Hematopoietic multipotent progenitor cell treated with erythropoietin and hydrocortisone succinate and interleukin-3 and kit ligand, for 8 days (in vitro differentiated cells): ENCODE measurements at regions not wholly inside any gene's neighbourhood (a gene's known extent, or its start where the extent isn't known, plus 50 kb on each side); places are given as distances from the start of the nearest gene placed in this dataset.
"Not testable (repeated sequence)": the region's sequence is repeated elsewhere in the genome, so short reads cannot be mapped to it uniquely, and the experiment has no call there.

ENCODE experiments used
- DNase-seq: peaks from one replicate; pipeline ENCODE4 v3.0.0-alpha.2; 2015

DNA sequence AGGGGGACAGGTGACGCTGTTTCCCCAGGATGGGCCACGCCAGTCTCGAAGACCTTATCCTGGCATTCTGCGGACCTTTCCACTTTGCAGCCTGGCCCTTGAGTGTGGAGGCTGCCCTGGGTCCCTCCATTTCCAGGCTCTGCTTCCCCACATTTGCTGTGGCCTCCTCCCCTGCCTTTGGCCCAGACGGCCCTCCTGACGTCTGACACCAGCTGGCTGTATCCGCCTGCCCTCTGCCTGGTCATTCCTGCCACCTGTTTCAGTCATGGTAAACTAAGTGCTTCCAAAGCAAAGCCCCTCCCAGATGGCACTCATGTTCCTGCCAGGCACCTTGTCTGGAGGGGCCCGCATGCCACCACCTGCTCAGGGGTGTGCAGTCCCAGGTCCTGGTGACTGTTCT, 95.1 kb downstream of the ASB1 start:
- no peak for DNase-seq

DNA sequence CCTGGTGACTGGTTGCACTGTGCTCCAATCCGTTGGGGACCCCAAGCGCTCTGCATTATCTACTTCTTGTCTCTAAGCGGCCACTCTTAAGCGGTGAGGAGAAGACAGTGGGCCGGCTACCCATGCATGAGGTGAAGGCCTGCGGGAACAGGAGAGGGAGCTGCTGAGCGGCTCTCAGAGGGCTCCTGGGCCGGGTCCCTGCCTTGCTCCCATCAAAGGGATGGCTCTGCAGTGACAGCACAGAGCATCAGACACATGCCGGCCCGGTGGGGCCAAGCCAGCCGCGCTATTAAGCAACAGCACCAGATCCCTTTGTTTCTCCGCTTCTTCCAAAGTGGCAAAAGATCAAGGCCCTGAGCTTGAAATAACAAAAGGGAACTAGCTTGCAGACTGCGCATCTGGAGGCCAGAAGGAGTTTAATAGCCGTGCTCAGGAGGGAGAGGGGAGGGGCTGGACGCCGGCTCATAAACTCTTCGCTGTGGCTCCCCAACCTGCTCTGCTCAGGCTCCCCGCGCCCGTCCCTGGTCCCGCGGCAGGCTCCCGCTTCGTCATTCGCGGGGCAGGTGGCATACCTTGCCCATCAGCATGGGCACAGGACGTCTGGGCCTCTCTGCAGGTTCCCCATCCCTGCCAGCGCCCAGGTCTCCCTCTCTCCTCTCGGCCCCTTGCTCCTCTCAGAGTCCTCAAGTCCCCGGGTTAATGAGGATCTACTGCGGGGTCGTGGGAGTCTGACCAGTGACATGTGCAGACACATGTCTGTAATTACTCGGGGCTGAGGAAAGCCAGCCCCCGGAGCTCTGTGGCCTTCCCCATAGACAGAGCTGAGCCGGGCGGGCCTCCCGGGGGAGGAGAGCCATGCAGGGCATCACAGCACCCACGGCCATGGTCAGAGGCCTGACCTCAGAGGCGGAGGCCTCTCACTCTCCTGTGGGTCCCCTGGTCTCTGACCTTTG, 96.7 kb downstream of the ASB1 start:
- DNase-seq, result no peak

DNA sequence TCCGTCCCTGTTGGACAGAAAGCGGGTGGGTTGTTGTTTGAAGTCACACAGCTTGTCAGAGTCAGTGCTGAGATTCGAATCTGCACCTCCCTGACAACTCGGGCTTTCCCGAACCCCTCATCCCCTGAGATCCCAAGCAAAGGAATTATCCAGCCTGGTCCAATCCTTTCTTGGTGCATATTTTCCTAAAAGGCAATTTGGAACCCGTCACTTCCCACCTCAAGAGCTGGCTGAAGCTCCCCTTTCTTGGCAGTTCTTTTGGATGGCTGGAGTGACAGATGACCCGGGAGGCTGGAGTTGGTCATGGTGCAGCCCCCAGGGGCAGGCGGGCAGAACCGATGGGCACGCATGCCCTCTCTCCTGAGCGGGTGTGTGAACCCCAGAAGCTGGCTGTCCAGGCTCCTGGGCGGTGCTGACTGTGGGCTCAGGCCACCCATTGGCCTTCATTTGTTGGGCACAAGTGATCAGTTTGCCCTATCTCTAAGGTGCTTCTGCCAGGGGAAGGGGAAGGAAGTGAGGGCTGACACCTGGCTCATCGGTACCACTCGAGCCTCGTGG, 97.8 kb downstream of the ASB1 start:
- no peak for DNase-seq

DNA sequence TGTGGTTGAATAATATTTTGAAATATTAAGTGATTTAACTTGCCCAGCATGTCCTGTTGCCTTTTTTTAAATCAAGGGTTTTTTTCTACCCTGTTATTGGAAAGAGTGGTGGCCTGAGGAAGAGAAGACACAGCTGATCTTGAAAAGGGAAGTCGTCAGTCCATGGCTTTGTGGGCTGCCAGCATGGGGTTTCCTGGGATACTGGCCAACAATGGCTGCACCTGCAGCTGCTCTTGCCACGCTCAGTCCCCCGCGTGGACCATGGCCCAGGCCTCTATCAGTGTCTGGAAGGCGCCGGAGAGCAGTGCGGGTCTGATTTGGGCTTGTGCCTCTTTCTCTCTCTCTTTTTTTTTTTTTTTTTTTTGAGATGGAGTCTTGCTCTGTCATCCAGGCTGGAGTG, 99.3 kb downstream of the ASB1 start:
- no peak for DNase-seq

DNA sequence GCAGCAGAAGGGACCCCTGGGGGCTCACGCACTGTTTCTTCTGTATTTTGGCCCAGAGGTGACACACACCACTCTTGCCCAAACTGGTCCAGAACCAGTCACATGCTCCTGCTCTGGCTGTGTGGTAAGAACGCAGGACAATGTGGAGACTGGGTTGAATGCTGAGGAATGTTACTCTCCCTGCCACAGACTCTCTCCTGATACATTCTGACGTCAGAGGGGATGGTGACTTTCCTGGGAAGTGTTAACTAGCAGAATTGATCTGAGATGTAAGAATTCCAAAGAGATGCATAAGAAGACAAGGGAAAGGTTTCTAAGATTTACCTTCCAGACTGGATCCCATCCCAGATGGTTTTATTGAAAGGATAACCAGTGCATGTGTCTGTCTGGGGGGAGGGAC, 100.8 kb downstream of the ASB1 start:
- DNase-seq, result no peak

DNA sequence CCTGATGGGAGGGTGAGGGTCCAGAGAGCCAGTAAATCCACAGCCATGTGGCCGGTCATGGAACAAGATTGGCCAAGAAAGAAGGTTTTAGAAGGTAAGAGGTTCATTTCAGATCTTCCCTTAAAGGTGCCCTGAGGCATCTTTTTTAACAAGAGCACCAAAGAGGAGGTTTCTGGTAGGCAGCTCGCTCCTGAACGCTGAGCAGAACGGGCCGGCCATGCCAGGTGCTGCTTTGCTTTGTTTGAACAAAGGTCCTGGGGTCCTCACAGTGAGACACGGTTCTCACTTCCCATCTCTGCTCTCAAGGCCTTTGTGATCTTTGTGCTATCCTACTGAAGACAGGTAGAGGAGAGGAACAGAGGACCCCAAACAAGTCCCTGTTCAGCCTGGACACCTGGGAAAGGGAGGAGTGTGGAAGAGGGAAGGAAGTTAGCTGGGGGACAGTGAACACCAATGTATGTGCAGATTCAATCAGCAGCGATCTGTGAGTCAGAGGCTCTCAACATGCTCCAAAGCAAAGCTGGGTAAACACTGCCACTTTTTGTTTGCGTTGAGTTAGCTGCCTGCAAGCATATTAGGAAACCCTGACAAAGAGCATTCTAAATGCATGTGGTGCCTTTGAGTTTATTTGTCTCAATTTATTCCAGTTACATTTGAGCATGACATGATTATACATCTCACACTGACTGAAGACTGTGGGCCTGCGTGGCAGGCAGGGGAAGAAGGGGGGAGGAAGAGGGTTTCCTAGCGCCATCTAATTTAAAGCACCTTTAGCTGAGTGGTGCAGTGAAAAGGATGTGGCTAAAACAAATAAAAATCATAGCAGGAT, 102.4 kb downstream of the ASB1 start:
- DNase-seq, result no peak

DNA sequence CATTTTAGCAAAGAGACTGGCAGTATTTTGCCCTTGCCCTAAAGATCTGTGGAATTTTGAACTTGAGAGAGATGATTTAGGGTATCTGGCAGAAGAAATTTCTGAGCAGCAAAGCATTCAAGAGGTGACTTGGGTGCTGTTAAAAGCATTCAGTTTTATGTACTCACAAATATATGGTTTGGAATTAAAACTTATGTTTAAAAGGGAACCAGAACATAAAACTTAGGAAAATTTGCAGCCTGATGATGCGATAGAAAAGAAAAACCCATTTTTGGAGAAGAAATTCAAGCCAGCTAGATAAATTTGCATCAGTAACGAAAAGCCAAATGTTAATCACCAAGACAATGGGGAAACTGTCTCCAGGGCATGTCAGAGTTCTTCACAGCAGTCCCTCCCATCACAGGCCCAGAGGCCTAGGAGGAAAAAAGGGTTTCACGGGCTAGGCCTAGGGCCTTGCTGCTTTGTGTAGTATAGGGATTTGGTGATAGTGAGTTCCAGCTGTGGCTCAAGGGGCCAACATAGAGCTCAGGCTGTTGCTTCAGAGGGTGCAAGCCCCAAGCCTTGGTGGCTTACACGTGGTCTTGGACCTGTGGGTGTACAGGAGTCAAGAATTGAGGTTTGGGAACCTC, 104.4 kb downstream of the ASB1 start:
- DNase-seq, result not testable (repeated sequence)

DNA sequence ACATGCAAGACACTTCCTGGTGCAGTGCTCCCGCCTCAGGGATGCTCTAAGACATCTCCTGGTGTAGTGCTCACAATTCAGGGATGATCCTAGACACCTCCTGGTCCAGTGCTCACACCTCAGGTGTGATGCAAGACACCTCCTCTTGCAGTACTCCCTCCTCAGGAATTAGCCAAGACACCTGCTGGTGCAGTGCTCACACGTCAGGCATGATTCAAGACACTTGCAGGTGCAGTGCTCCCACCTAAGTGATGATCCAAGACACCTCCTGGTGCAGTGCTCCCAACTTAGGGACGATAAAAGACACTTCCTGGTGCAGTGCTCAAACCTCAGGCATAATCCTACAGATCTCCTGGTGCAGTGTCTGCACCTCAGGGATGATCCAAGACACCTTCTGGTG, 117.0 kb downstream of the ASB1 start:
- DNase-seq, result not testable (repeated sequence)

DNA sequence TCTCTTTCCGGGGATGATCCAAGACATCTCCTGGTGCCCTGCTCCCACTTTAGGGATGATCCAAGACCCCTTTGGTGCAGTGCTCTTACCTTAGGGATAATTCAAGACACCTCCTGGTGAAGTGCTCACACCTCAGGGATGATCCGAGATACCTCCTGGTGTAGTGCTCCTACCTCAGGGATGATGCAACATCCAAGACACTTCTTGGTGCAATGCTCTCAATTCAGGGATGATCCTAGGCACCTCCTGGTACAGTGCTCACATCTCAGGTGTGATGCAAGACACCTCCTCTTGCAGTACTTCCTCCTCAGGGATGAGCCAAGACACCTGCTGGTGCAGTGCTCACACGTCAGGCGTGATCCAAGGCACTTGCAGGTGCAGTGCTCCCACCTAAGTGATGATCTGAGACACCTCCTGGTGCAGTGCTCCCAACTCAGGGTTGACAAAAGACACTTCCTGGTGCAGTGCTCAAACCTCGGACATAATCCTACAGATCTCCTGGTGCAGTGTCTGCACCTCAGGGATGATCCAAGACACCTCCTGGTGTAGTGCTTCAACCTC, 122.3 kb downstream of the ASB1 start:
- DNase-seq, result no peak

DNA sequence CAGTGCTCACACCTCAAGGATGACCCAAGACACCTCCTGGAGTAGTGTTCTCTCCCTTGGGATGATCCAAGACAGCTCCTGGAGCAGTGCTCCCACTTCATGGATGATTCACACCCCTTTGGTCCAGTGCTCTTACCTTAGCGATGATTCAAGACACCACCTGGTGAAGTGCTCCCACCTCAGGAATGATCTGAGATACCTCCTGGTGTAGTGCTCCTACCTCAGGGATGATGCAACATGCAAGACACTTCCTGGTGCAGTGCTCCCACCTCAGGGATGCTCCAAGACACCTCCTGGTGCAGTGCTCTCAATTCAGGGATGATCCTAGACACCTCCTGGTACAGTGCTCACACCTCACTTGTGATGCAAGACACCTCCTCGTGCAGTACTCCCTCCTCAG, 123.1 kb downstream of the ASB1 start:
- no peak for DNase-seq

DNA sequence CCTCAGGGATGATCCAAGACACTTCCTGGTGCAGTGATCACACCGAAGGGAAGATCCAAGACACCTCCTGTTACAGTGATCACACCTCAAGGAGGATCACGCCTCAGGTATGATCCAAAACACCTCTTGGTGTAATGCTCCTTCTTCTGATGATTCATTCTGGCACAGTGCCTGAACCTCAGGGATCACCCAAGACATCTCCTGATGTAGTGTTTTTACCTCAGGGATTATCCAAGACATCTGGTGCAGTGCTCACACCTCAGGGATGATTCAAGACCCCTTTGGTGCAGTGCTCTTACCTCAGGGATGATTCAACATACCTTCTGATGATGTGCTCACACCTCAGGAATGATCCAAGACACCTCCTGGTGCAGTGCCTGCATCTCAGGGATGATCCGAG, 124.4 kb downstream of the ASB1 start:
- no peak for DNase-seq

DNA sequence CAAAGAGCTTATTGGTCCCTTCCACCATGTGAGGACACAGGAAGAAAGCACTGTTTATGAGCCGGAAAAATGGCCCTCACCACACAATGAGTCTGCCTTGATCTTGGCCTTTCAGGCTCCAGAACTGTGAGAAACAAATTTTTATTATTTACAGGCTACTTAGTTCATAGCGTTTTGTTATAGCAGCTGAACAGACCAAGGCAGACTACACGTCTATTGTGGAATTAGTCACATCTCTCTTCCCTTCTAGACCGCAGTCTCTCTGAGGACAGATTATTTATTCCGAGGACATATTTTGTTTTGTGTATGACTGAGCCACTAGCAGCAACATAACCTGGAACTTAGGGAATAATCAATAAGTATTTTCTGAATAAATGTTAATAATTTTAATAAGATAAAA, 125.5 kb downstream of the ASB1 start:
- DNase-seq, result no peak

DNA sequence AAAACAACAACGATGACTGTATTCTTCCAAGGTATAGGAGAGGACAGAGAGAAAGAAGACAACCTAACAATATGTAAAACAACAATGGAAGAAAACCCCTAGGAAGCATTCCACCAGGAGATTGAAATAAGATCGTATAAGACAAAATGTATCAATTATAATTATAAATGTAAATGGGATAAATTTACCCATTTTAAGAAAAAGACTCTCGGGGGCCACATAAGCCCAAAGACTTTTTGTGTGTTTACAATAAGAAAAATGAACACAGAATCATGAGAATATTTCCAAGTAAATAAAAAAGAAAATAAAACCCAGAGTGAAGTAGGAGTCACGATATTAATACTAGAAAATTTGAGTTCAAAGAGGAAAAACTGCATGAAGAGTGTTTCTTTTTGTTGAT, 126.4 kb downstream of the ASB1 start:
- no peak for DNase-seq

DNA sequence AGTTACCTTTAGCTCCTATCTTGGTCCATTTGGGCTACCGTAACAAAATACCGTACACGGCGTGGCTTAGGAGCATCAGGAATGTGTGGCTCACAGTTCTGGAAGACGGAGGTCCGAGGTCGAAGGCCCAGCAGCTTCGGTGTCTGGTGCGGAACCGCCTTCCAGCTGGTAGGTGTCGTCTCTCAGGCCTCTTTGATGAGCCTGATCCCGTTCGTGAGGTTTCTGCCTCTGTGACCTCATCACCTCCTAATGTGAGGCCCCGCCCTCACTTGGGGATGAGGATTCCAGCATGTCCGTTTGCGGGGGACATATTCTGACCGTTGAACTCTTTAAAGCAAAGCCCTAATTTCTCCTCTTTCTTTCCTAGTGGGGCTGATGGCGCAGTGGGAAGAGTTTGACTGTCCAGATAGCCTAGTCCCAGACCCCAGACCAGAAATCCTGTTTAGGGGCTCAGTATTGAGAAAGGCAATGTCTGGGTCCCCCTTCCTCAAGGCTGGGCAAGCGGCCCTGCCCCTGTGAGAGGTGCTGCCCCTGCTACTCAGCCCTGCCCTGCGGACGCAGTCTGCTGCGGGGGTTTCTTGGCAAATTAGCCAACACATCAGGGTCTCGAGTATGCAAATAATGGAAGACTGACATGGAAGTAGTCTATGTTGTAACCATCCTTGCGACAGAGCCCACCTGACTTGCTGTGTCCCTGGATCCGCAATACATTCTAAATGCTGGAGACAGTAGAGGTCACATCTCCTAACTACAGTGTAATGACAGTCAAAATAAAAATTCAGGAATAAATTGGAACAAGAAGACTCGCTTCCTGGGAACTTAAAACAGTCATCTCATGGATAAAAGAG, 128.0 kb downstream of the ASB1 start:
- DNase-seq, result no peak

DNA sequence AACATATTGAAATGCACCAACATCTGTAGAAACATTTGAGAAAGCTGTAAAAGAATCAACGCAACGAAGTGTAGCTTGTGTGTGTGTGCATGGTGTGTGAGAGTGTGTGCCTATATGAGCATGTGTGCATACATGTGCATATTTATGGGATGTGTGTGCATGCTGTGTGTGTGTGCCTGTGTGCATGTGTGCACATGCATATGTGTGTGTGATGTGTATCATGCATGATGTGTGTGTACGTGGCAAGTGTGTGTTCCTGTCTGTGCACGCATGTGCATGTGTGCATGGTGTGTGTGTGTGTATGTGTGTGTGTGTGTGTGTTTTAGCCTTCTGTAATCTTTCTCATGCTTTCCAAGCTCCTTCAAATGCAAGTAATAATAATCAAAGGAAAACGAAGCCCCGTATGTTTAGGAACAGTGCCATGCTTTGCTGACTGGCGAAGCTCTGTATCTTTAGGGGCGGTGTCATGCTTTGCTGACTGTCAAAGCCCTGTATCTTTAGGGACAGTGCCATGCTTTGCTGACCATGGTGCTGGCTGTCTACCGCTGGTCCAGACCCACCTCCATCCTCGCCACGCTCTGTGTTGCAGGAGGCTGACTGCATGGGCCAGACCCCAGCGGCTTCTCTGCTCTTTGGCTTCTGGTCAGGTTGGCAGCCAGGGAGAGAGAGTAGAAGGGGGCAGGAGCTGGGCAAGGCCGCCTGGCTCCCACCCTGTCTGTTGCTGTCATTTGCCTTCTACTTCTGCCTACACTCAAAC, 129.2 kb downstream of the ASB1 start:
- DNase-seq, result no peak

DNA sequence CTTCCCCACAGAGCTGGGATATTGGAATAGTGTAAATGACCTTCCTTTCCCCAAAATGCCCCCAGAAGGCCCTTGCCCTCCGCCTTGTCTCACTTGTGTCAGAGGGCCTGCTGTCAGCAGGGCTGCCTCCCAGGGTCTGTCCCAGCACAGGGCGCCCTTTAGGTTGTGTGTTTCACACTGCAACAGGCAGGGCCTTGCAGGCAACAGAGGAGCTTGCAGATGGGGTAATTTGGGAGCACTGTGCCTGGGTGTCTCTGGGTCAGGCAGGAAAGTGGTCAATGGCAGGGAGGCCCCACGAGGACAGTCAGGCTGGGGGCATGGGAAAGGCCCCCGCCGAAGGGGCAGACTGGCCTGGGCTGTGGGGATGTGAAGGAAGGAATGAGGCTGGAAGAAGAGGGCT, 130.7 kb downstream of the ASB1 start:
- no peak for DNase-seq

DNA sequence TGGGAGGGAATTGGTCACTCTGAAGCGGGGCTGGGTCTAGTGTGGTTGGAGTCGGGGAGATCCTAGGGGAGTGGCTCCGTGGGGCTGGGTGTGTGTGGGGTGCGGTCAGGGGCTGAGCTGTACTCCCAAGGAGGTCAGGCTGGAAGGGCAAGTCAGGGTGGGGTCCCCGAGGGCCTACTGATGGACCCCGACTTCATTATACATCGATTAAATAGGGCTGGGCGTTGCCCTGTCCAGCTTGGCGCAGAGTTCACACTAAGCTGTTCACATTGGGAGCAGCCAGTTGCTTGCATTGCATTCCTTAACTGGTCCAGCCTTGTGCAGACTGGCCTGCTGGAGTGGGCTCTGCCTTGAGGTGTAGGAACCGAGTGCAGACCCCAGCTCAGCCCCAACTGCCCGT, 131.2 kb downstream of the ASB1 start:
- no peak for DNase-seq

DNA sequence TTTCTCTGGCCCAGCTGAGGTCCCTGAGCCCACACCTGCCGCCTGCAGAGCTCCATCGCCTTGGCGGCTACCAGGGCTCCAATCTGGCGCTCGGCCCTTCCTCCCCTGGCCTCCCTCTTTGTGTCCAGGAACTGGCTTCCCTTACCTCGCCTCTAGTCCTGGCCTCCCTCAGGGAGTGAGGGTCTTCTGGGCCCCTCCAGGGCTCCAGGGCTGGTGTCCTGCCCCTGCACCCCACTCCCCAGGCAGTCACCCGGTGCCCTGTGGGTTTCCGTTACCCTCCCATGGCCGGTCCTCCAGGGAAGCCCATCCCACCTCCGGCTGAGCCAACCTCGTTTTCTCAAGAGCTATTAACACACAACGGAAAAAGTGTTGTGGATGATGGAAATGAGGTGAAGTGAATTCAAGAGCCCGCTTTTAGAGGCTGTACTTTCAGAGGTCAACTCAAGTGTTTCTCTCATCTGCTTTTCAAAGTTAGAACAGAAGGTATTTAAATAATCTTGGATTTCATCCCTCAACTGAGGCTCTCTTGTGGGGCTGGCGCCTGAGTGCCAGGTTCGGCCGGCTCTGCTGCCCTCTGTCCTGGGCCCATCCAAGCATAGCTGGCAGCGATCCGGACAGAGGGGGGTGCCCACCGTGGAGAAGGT, 131.9 kb downstream of the ASB1 start:
- DNase-seq, result no peak

DNA sequence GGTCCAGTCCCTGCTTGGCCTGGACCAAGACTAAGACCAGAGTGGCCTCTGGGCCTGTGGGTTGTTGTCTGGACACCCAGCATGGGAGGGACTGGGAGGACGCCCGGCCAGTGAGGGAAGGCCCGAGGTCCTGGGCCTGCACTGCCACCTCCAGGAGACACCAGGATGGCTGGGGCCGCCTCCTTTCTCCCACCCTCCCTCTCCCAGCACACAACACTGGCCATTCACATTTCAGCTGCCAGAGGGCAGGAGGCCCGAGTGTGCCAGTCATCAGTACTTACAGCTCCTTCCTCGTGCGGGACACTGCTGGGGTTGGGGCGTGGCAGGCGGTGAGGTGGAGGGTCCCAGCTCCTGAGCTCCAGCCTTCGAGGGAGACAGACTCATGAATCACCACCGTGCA, 133.5 kb downstream of the ASB1 start:
- DNase-seq, result no peak

DNA sequence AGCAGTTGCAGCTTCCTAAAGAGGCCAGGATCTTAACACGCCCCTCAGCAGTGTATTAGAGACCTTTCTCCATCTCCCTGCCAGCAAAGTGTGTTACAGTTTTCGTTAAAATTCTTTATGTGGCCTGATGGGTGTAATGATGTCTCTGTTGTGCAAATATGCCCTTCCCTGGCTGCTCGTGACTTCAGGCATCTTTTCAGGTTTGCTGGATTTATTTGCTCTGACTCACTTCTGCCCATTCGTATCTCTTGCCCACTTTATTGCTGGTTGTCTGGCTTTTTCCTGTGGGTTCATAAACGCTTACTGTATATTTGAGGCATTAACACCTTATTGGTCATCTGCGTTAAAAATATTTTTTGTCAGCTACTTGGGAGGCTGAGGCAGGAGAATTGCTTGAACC, 134.5 kb downstream of the ASB1 start:
- no peak for DNase-seq

DNA sequence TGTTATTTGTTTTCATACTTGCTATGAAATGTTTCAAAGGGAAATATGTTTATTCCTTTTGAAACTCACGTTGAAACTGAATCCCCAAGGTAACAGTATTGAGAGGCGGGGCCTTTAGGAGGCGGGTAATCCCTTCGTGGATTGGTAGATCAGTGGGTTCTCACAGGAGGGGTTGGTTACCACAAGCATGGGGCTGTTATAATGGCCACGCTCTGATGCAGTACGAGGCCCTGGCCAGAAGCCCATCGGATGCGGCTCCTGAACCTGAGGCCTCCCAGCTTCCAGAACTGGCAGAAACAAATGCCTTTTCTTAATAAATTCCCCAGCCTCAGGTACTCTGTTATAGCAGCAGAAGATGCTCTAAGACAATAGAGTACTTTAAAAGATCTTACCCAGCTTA, 135.7 kb downstream of the ASB1 start:
- DNase-seq, result no peak
